Transverse colon (tissue), 4 donors: ENCODE measurements at regions not wholly inside any gene's neighbourhood (a gene's known extent, or its start where the extent isn't known, plus 50 kb on each side); places are given as distances from the start of the nearest gene placed in this dataset.

Experiments used
- EP300 ChIP-seq: sonication (generic); formaldehyde crosslinking; IDR thresholded peaks from one replicate; pipeline ENCODE4 v1.6.1; 2017; ENCODE audit warnings: antibody characterized with exemption, low read depth
- POLR2AphosphoS5 ChIP-seq, 3 donors: sonication (generic); formaldehyde crosslinking; IDR thresholded peaks; one replicate each; pipeline ENCODE4 v1.6.1; 2016; ENCODE audit warnings: antibody characterized with exemption in 3 of 3
- TF ChIP-seq, protein P1 (sequence below), 5 experiments: fragments of 200-600 bp in 3 of 5; fragments of 450-650 bp in 2 of 5; sonication (generic) in 3 of 5; IDR thresholded peaks; 1 replicate in 2 of 5; 2 replicates in 3 of 5; pipeline ENCODE4 v1.5.1; 2016 to 2017; ENCODE audit warnings: antibody characterized with exemption in 5 of 5, inconsistent platforms in 3 of 5, mild to moderate bottlenecking in 2 of 5, moderate library complexity in 1 of 5

DNA sequence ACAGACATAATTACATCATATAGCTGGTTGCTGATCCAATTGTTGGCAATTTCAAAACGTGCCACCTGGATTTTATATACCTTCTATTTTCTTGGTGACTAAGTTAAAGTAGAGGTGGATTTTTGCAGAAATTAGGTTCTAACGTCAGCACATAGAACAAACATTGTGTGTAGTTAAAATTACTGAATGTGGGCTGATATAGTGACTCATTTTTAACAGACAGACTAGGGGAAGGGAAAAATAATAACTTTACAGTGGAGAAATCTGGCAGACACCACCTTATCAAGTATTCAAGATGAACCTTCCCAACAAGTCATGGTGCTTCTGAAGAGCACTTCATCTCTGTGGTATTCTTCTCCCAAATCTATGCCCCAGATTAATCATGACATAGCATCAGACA lies 134.5 kb downstream of the UCHL1 start:
- TF ChIP-seq, protein P1, sequence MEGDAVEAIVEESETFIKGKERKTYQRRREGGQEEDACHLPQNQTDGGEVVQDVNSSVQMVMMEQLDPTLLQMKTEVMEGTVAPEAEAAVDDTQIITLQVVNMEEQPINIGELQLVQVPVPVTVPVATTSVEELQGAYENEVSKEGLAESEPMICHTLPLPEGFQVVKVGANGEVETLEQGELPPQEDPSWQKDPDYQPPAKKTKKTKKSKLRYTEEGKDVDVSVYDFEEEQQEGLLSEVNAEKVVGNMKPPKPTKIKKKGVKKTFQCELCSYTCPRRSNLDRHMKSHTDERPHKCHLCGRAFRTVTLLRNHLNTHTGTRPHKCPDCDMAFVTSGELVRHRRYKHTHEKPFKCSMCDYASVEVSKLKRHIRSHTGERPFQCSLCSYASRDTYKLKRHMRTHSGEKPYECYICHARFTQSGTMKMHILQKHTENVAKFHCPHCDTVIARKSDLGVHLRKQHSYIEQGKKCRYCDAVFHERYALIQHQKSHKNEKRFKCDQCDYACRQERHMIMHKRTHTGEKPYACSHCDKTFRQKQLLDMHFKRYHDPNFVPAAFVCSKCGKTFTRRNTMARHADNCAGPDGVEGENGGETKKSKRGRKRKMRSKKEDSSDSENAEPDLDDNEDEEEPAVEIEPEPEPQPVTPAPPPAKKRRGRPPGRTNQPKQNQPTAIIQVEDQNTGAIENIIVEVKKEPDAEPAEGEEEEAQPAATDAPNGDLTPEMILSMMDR (IDR thresholded peaks at IDR 0.05) = no peak
- TF ChIP-seq EP300 = no peak
- no peak for TF ChIP-seq POLR2AphosphoS5 (IDR thresholded peaks at IDR 0.05)
